ENCODE measurements at regions not wholly inside any gene's neighbourhood (a gene's known extent, or its start where the extent isn't known, plus 50 kb on each side); places are given as distances from the start of the nearest gene placed in this dataset.
"Not testable (repeated sequence)": the region's sequence is repeated elsewhere in the genome, so short reads cannot be mapped to it uniquely, and the experiment has no call there.

- H3K9me3 ChIP-seq (ENCODE audit: low read depth); H3F3A ChIP-seq (ENCODE audit: insufficient read depth); H3K4me1 ChIP-seq (ENCODE audit: insufficient read depth); H4K20me1 ChIP-seq (ENCODE audit: insufficient read depth); H3K9ac ChIP-seq; H3K27me3 ChIP-seq (replicated peaks; ENCODE audit: insufficient read depth); in situ Hi-C loops (cut with MboI); H2AFZ ChIP-seq; H3K27ac ChIP-seq; H3K79me2 ChIP-seq (ENCODE audit: insufficient read depth); DNase-seq; H3K36me3 ChIP-seq (ENCODE audit: low read depth); H3K4me3 ChIP-seq; H3K4me2 ChIP-seq (ENCODE audit: unreplicated experiment); H3K9me2 ChIP-seq (ENCODE audit: insufficient read depth): not testable (repeated sequence)
- 48 to 81% methylated on average over 2 to 3 of the region's 3 CpGs for WGBS, 2 experiments (ENCODE audit: low coverage in 1 of 2, low lambda C conversion rate in 2 of 2, missing lambda C conversion rate in 2 of 2)
These were observed 330.1 kb upstream of the AR start for GRCh38 chrX:67213686-67214085.

- Histone ChIP-seq H3K36me3 (ENCODE audit: low read depth) (no peaks in the 10 kb centered on the region), H3K27me3 (replicated peaks; ENCODE audit: insufficient read depth) (no peaks in the 10 kb centered on the region), H3K79me2 (ENCODE audit: insufficient read depth) (no peaks in the 10 kb centered on the region), H3K4me1 (ENCODE audit: insufficient read depth) (no peaks in the 10 kb centered on the region), H3K9me3 (ENCODE audit: low read depth) (no peaks in the 10 kb centered on the region), H3F3A (ENCODE audit: insufficient read depth) (no peaks in the 10 kb centered on the region), H3K4me3 (no peak overlapping the region), H3K27ac (no peak overlapping the region), H3K9ac (no peak overlapping the region), H4K20me1 (ENCODE audit: insufficient read depth) (no peaks in the 10 kb centered on the region), H2AFZ (no peak overlapping the region), H3K4me2 (ENCODE audit: unreplicated experiment) (no peak overlapping the region), H3K9me2 (ENCODE audit: insufficient read depth) (no peaks in the 10 kb centered on the region)
- WGBS, 2 experiments (ENCODE audit: low coverage in 1 of 2, low lambda C conversion rate in 2 of 2, missing lambda C conversion rate in 2 of 2), result 18 to 25% methylated on average over 4 of the region's 4 CpGs
- no peak for DNase-seq
- TF ChIP-seq EZH2 (IDR thresholded peaks at IDR 0.05; ENCODE audit: insufficient read depth, poor library complexity, severe bottlenecking) (no peak), EZH2phosphoT487 (IDR thresholded peaks at IDR 0.05; ENCODE audit: insufficient read depth, low read depth) (no peak)
- in situ Hi-C loops (cut with MboI), result no loop called here
These were observed 335.9 kb upstream of the AR start for GRCh38 chrX:67207912-67208311.

GRCh38 chrX:67159437-67159836, 384.4 kb upstream of the AR start:
- Histone ChIP-seq H3K27ac (no peak overlapping the region), H3K9me3 (ENCODE audit: low read depth) (no peaks in the 10 kb centered on the region), H3K4me2 (ENCODE audit: unreplicated experiment) (no peak overlapping the region), H3F3A (ENCODE audit: insufficient read depth) (no peaks in the 10 kb centered on the region), H2AFZ (no peak overlapping the region), H3K36me3 (ENCODE audit: low read depth) (no peaks in the 10 kb centered on the region), H3K79me2 (ENCODE audit: insufficient read depth) (no peaks in the 10 kb centered on the region), H3K27me3 (replicated peaks; ENCODE audit: insufficient read depth) (no peaks in the 10 kb centered on the region), H3K9ac (no peak overlapping the region), H3K4me3 (no peak overlapping the region), H3K4me1 (ENCODE audit: insufficient read depth) (no peaks in the 10 kb centered on the region), H4K20me1 (ENCODE audit: insufficient read depth) (no peaks in the 10 kb centered on the region), H3K9me2 (ENCODE audit: insufficient read depth) (no peaks in the 10 kb centered on the region)
- in situ Hi-C loops (cut with MboI), result no loop called here
- DNase-seq, result no peak
- 33 to 40% methylated on average over 2 of the region's 2 CpGs for WGBS, 2 experiments (ENCODE audit: low coverage in 1 of 2, low lambda C conversion rate in 2 of 2, missing lambda C conversion rate in 2 of 2)
- no peak for TF ChIP-seq EZH2phosphoT487 (IDR thresholded peaks at IDR 0.05; ENCODE audit: insufficient read depth, low read depth)
- TF ChIP-seq EZH2 (IDR thresholded peaks at IDR 0.05; ENCODE audit: insufficient read depth, poor library complexity, severe bottlenecking), result no peak

- Histone ChIP-seq H3F3A (ENCODE audit: insufficient read depth) (no peaks in the 10 kb centered on the region), H3K27me3 (replicated peaks; ENCODE audit: insufficient read depth) (no peaks in the 10 kb centered on the region), H3K36me3 (ENCODE audit: low read depth) (no peaks in the 10 kb centered on the region), H3K27ac (no peak overlapping the region), H3K79me2 (ENCODE audit: insufficient read depth) (no peaks in the 10 kb centered on the region), H4K20me1 (ENCODE audit: insufficient read depth) (no peaks in the 10 kb centered on the region), H3K4me3 (no peak overlapping the region), H3K9me3 (ENCODE audit: low read depth) (no peaks in the 10 kb centered on the region), H2AFZ (no peak overlapping the region), H3K4me1 (ENCODE audit: insufficient read depth) (no peaks in the 10 kb centered on the region), H3K9ac (no peak overlapping the region), H3K9me2 (ENCODE audit: insufficient read depth) (no peaks in the 10 kb centered on the region), H3K4me2 (ENCODE audit: unreplicated experiment) (no peak overlapping the region)
- DNase-seq, result no peak
- no peak for TF ChIP-seq EZH2 (IDR thresholded peaks at IDR 0.05; ENCODE audit: insufficient read depth, poor library complexity, severe bottlenecking)
- no peak for TF ChIP-seq EZH2phosphoT487 (IDR thresholded peaks at IDR 0.05; ENCODE audit: insufficient read depth, low read depth)
- in situ Hi-C loops (cut with MboI), result no loop called here
- WGBS, 2 experiments (ENCODE audit: low coverage in 1 of 2, low lambda C conversion rate in 2 of 2, missing lambda C conversion rate in 2 of 2), result 27 to 35% methylated on average over 8 to 9 of the region's 9 CpGs
These were observed 429.2 kb upstream of the AR start for GRCh38 chrX:67114635-67115034.

DNA sequence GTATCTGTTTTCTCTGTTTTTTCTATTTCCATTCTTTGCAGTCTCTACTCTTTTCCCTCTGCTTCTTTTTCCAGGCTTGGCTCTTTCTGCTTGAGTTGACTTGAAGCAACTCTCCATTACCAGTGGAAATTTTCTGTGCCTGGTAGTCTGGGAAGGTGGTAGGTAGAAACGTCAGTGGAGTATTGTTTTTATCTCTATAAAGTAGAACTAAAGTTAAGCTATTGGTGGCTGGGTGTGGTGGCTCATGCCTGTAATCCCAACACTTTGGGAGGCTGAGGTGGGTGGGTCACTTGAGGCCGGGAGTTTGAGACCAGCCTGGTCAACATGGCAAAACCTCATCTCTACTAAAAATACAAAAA, 438.1 kb upstream of the AR start:
- H3K4me2 ChIP-seq (ENCODE audit: unreplicated experiment), result no peak overlapping the region
- H4K20me1 ChIP-seq (ENCODE audit: insufficient read depth), result no peaks in the 10 kb centered on the region
- no peaks in the 10 kb centered on the region for H3K9me2 ChIP-seq (ENCODE audit: insufficient read depth)
- no peak overlapping the region for H2AFZ ChIP-seq
- no peak overlapping the region for H3K4me3 ChIP-seq
- TF ChIP-seq EZH2 (IDR thresholded peaks at IDR 0.05; ENCODE audit: insufficient read depth, poor library complexity, severe bottlenecking), result no peak
- TF ChIP-seq EZH2phosphoT487 (IDR thresholded peaks at IDR 0.05; ENCODE audit: insufficient read depth, low read depth), result no peak
- no peak for DNase-seq
- H3K36me3 ChIP-seq (ENCODE audit: low read depth), result no peaks in the 10 kb centered on the region
- H3F3A ChIP-seq (ENCODE audit: insufficient read depth), result no peaks in the 10 kb centered on the region
- H3K79me2 ChIP-seq (ENCODE audit: insufficient read depth), result no peaks in the 10 kb centered on the region
- H3K4me1 ChIP-seq (ENCODE audit: insufficient read depth), result no peaks in the 10 kb centered on the region
- no peaks in the 10 kb centered on the region for H3K27me3 ChIP-seq (replicated peaks; ENCODE audit: insufficient read depth)
- in situ Hi-C loops (cut with MboI), result no loop called here
- WGBS, 2 experiments (ENCODE audit: low coverage in 1 of 2, low lambda C conversion rate in 2 of 2, missing lambda C conversion rate in 2 of 2), result 8 to 16% methylated on average over 1 to 2 of the region's 2 CpGs
- H3K27ac ChIP-seq, result no peak overlapping the region
- H3K9ac ChIP-seq, result no peak overlapping the region
- no peaks in the 10 kb centered on the region for H3K9me3 ChIP-seq (ENCODE audit: low read depth)
